ENCODE measurements at regions not wholly inside any gene's neighbourhood (a gene's known extent, or its start where the extent isn't known, plus 50 kb on each side); places are given as distances from the start of the nearest gene placed in this dataset.

DNA sequence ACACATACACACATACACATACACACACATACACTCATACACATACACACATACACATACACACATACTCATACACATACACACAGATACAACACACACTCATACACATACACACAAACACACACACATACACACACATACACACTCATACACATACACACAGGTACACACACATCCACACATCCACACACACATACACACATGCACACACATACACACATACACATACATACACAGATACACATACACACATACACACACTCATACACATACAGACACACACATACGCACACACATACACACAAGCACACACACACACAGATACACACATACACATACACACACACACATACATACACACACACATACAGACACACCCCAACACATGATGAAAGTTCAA, 729.1 kb upstream of the SOX11 start:
- TF ChIP-seq SNAI1 (CRISPR knock-in tag; IDR thresholded peaks at IDR 0.05; ENCODE audit: borderline replicate concordance) (no peak), RAD21 (CRISPR knock-in tag; IDR thresholded peaks at IDR 0.05) (no peak), ZBTB44 (CRISPR knock-in tag; IDR thresholded peaks at IDR 0.05) (no peak), ATF1 (CRISPR knock-in tag; IDR thresholded peaks at IDR 0.05) (no peak), TOE1 (CRISPR knock-in tag; IDR thresholded peaks at IDR 0.05) (no peak), ZNF446 (CRISPR knock-in tag; IDR thresholded peaks at IDR 0.05) (no peak), ZNF274 (CRISPR knock-in tag; IDR thresholded peaks at IDR 0.05) (no peak), PHF8 (CRISPR knock-in tag; IDR thresholded peaks at IDR 0.05) (no peak), ZBTB1 (CRISPR knock-in tag; IDR thresholded peaks at IDR 0.05; ENCODE audit: borderline replicate concordance) (no peak)
